GM12875 (cell line): ENCODE measurements at regions not wholly inside any gene's neighbourhood (a gene's known extent, or its start where the extent isn't known, plus 50 kb on each side); places are given as distances from the start of the nearest gene placed in this dataset.

Experiments used
- H3K4me3 ChIP-seq: one replicate; pipeline ENCODE4 v1.5.1; 2011; ENCODE audit warnings: low read depth, low read length, control low read depth
- CTCF ChIP-seq: IDR thresholded peaks from 2 replicates; pipeline ENCODE4 v1.5.1; 2011; ENCODE audit warnings: low read depth, mild to moderate bottlenecking, control low read depth, inconsistent platforms, low read length, moderate library complexity, borderline replicate concordance; ENCODE audit not compliant: insufficient read depth

- H3K4me3 ChIP-seq = no peak overlapping the region
- TF ChIP-seq CTCF = no peak
Observed at GRCh38 chr1:36534711-36535412, 52.1 kb upstream of the CSF3R start.

DNA sequence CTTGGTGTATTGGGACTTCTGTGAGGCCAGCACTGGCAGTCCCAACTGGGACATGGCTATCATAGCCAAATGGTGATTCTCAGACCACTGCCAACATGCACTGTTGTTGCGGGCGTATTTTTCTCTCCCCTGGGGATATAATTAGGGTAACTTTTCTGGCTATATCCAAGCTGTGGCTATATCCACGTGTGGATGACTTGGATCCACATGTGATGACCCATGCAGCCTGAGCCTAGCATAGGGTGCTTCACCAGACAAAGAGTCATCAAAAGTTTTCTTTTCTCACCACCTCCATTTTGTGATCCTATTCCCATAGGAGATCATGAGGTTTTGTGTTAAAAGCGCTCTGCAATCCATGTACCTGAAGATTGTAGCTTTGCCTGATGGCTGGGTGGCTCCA, 51.2 kb upstream of the CSF3R start:
- TF ChIP-seq CTCF = no peak
- no peak overlapping the region for H3K4me3 ChIP-seq

GRCh38 chr1:36532810-36533401, 50.2 kb upstream of the CSF3R start:
- TF ChIP-seq CTCF = no peak
- no peak overlapping the region for H3K4me3 ChIP-seq
